ENCODE measurements at regions not wholly inside any gene's neighbourhood (a gene's known extent, or its start where the extent isn't known, plus 50 kb on each side); places are given as distances from the start of the nearest gene placed in this dataset.

GRCh38 chr2:155867564-155867963 is 465.0 kb downstream of the NR4A2 start:
- H3K79me2 ChIP-seq (ENCODE audit: control insufficient read depth, low read length), result no peaks in the 10 kb centered on the region
- no peaks in the 10 kb centered on the region for H3K36me3 ChIP-seq (ENCODE audit: control insufficient read depth, low read length)
- no peak overlapping the region for H3K4me3 ChIP-seq (ENCODE audit: low read length)
- no peak overlapping the region for H3K4me2 ChIP-seq (ENCODE audit: low read length)
- H3K27me3 ChIP-seq (ENCODE audit: control insufficient read depth, low read length), result no peaks in the 10 kb centered on the region
- H3K4me1 ChIP-seq (ENCODE audit: control insufficient read depth, low read length), result no peaks in the 10 kb centered on the region
- no peaks in the 10 kb centered on the region for H3K9me2 ChIP-seq (replicated peaks; ENCODE audit: control insufficient read depth, low read length)
- no peaks in the 10 kb centered on the region for H3F3A ChIP-seq (ENCODE audit: control insufficient read depth, insufficient read depth)
- no peak for TF ChIP-seq EZH2phosphoT487 (IDR thresholded peaks at IDR 0.05; ENCODE audit: borderline replicate concordance, low read length)
- TF ChIP-seq, protein P1, sequence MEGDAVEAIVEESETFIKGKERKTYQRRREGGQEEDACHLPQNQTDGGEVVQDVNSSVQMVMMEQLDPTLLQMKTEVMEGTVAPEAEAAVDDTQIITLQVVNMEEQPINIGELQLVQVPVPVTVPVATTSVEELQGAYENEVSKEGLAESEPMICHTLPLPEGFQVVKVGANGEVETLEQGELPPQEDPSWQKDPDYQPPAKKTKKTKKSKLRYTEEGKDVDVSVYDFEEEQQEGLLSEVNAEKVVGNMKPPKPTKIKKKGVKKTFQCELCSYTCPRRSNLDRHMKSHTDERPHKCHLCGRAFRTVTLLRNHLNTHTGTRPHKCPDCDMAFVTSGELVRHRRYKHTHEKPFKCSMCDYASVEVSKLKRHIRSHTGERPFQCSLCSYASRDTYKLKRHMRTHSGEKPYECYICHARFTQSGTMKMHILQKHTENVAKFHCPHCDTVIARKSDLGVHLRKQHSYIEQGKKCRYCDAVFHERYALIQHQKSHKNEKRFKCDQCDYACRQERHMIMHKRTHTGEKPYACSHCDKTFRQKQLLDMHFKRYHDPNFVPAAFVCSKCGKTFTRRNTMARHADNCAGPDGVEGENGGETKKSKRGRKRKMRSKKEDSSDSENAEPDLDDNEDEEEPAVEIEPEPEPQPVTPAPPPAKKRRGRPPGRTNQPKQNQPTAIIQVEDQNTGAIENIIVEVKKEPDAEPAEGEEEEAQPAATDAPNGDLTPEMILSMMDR (IDR thresholded peaks at IDR 0.05; ENCODE audit: low read depth, low read length, poor library complexity, severe bottlenecking), result no peak
- H4K20me1 ChIP-seq (ENCODE audit: control insufficient read depth, insufficient read depth, low read depth, low read length), result no peaks in the 10 kb centered on the region
- no peaks in the 10 kb centered on the region for H3K9me3 ChIP-seq (ENCODE audit: control insufficient read depth, insufficient read depth, low read length)
- no peak overlapping the region for H3K27ac ChIP-seq (ENCODE audit: low read depth, low read length)

DNA sequence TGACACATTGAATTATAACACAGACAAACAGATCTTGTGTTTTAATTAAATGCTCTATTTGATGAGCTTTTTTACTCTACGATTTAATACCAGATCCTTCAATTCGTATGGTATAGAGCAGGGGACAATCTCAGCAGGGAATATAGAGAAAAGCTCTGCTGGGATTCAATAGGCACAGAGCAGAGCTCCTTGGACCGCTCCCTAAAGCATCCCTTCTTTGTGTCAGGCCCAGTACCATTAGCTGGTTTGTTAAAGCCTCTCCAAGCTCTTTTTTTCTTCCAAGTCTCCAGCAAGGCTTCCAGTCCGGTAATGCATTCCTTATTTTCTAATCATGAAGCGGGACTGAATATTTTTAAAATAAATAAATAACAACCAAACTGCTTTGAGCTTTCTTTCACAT is 466.0 kb downstream of the NR4A2 start:
- no peaks in the 10 kb centered on the region for H3K9me2 ChIP-seq (replicated peaks; ENCODE audit: control insufficient read depth, low read length)
- no peaks in the 10 kb centered on the region for H3K36me3 ChIP-seq (ENCODE audit: control insufficient read depth, low read length)
- H4K20me1 ChIP-seq (ENCODE audit: control insufficient read depth, insufficient read depth, low read depth, low read length), result no peaks in the 10 kb centered on the region
- no peaks in the 10 kb centered on the region for H3K9me3 ChIP-seq (ENCODE audit: control insufficient read depth, insufficient read depth, low read length)
- no peaks in the 10 kb centered on the region for H3K79me2 ChIP-seq (ENCODE audit: control insufficient read depth, low read length)
- no peak overlapping the region for H3K4me2 ChIP-seq (ENCODE audit: low read length)
- H3K27me3 ChIP-seq (ENCODE audit: control insufficient read depth, low read length), result no peaks in the 10 kb centered on the region
- TF ChIP-seq EZH2phosphoT487 (IDR thresholded peaks at IDR 0.05; ENCODE audit: borderline replicate concordance, low read length), result no peak
- TF ChIP-seq, protein P1 (IDR thresholded peaks at IDR 0.05; ENCODE audit: low read depth, low read length, poor library complexity, severe bottlenecking), result no peak
- H3K4me1 ChIP-seq (ENCODE audit: control insufficient read depth, low read length), result no peaks in the 10 kb centered on the region
- no peak overlapping the region for H3K4me3 ChIP-seq (ENCODE audit: low read length)
- H3K27ac ChIP-seq (ENCODE audit: low read depth, low read length), result no peak overlapping the region
- no peaks in the 10 kb centered on the region for H3F3A ChIP-seq (ENCODE audit: control insufficient read depth, insufficient read depth)

DNA sequence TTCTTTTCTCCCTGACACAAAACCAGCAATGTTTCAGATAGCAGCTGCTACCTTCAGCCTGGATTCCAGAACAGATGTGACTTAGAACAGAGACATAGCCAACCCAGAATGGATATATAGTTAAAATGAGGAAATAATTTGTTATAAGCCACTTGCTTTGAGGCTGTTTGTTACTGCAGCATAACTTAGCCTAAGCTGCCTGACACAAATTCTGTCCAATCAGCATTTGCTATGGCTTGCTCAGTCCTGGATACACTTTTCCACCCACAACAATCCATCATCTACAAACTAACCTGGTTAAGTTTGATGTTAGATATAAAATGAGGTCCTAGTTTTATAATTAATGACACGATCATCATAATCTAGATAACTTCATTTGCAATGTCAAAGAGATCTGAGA is 480.4 kb downstream of the NR4A2 start:
- TF ChIP-seq, protein P1 (IDR thresholded peaks at IDR 0.05; ENCODE audit: low read depth, low read length, poor library complexity, severe bottlenecking), result no peak
- TF ChIP-seq EZH2phosphoT487 (IDR thresholded peaks at IDR 0.05; ENCODE audit: borderline replicate concordance, low read length), result no peak
- no peaks in the 10 kb centered on the region for H3K4me1 ChIP-seq (ENCODE audit: control insufficient read depth, low read length)

GRCh38 chr2:155846259-155846658 is 486.3 kb downstream of the NR4A2 start:
- Histone ChIP-seq H3K27ac (ENCODE audit: low read depth, low read length) (no peak overlapping the region), H3K4me2 (ENCODE audit: low read length) (no peak overlapping the region), H4K20me1 (ENCODE audit: control insufficient read depth, insufficient read depth, low read depth, low read length) (no peaks in the 10 kb centered on the region), H3K79me2 (ENCODE audit: control insufficient read depth, low read length) (no peaks in the 10 kb centered on the region), H3K27me3 (ENCODE audit: control insufficient read depth, low read length) (no peaks in the 10 kb centered on the region), H3K36me3 (ENCODE audit: control insufficient read depth, low read length) (no peaks in the 10 kb centered on the region), H3K4me3 (ENCODE audit: low read length) (no peak overlapping the region), H3F3A (ENCODE audit: control insufficient read depth, insufficient read depth) (no peaks in the 10 kb centered on the region), H3K9me2 (replicated peaks; ENCODE audit: control insufficient read depth, low read length) (no peaks in the 10 kb centered on the region), H3K4me1 (ENCODE audit: control insufficient read depth, low read length) (no peaks in the 10 kb centered on the region), H3K9me3 (ENCODE audit: control insufficient read depth, insufficient read depth, low read length) (no peaks in the 10 kb centered on the region)
- TF ChIP-seq, protein P1 (IDR thresholded peaks at IDR 0.05; ENCODE audit: low read depth, low read length, poor library complexity, severe bottlenecking), result no peak
- TF ChIP-seq EZH2phosphoT487 (IDR thresholded peaks at IDR 0.05; ENCODE audit: borderline replicate concordance, low read length), result no peak

More for the DNA sequence above, 480.4 kb downstream of the NR4A2 start:
- Histone ChIP-seq H3K4me3 (ENCODE audit: low read length) (no peak overlapping the region), H3F3A (ENCODE audit: control insufficient read depth, insufficient read depth) (no peaks in the 10 kb centered on the region), H3K79me2 (ENCODE audit: control insufficient read depth, low read length) (no peaks in the 10 kb centered on the region), H3K27me3 (ENCODE audit: control insufficient read depth, low read length) (no peaks in the 10 kb centered on the region), H3K27ac (ENCODE audit: low read depth, low read length) (no peak overlapping the region), H3K36me3 (ENCODE audit: control insufficient read depth, low read length) (no peaks in the 10 kb centered on the region), H3K4me2 (ENCODE audit: low read length) (no peak overlapping the region), H4K20me1 (ENCODE audit: control insufficient read depth, insufficient read depth, low read depth, low read length) (no peaks in the 10 kb centered on the region), H3K9me2 (replicated peaks; ENCODE audit: control insufficient read depth, low read length) (no peaks in the 10 kb centered on the region), H3K9me3 (ENCODE audit: control insufficient read depth, insufficient read depth, low read length) (no peaks in the 10 kb centered on the region)

All from DOHH2 (cell line).